GM12873 (cell line): ENCODE measurements at regions not wholly inside any gene's neighbourhood (a gene's known extent, or its start where the extent isn't known, plus 50 kb on each side); places are given as distances from the start of the nearest gene placed in this dataset.

Source experiments
- TF ChIP-seq, protein P1 (sequence below): IDR thresholded peaks from 2 replicates; pipeline ENCODE4 v1.5.1; 2012; ENCODE audit warnings: low read depth, mild to moderate bottlenecking, moderate library complexity, low read length, control low read depth; ENCODE audit not compliant: insufficient read depth; ENCODE audit errors: missing control alignments

DNA sequence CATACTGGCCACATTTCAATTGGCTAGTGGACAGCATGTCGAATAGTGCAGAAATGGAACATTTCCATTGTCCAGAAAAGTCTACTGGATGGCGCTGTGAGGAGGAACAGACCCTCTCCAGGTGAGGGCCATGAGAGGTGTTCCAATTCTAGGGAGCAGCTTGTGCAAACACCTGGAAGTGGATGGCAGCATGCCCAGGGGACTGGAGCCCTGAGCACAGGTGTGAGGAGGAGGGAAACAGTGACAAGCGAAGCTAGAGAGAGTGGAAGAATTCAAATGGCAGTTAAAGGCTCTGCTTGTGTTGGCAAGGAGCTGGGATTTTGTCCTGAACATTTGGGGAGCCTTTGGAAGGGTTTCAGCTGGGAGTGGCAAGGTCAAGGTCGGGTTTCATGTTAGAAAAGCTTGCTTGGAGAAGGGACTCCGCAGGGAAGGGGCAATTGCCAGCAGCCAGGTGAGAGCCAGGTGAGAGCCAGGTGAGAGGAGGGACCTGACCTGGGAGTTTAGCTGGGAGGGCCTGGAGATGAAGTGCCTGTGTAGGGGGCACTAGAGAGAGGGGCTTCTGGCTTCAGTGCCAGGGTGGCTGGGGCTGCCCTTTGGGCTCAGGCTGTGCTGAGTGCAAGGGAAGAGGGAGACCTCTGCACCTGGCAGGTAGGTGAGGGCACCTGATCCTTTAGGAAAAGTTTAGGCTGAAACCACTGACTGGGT lies 93.8 kb downstream of the LINGO1 start:
- TF ChIP-seq, protein P1, sequence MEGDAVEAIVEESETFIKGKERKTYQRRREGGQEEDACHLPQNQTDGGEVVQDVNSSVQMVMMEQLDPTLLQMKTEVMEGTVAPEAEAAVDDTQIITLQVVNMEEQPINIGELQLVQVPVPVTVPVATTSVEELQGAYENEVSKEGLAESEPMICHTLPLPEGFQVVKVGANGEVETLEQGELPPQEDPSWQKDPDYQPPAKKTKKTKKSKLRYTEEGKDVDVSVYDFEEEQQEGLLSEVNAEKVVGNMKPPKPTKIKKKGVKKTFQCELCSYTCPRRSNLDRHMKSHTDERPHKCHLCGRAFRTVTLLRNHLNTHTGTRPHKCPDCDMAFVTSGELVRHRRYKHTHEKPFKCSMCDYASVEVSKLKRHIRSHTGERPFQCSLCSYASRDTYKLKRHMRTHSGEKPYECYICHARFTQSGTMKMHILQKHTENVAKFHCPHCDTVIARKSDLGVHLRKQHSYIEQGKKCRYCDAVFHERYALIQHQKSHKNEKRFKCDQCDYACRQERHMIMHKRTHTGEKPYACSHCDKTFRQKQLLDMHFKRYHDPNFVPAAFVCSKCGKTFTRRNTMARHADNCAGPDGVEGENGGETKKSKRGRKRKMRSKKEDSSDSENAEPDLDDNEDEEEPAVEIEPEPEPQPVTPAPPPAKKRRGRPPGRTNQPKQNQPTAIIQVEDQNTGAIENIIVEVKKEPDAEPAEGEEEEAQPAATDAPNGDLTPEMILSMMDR = no peak

GRCh38 chr15:77538027-77538451 lies 94.7 kb downstream of the LINGO1 start:
- TF ChIP-seq, protein P1 = no peak

DNA sequence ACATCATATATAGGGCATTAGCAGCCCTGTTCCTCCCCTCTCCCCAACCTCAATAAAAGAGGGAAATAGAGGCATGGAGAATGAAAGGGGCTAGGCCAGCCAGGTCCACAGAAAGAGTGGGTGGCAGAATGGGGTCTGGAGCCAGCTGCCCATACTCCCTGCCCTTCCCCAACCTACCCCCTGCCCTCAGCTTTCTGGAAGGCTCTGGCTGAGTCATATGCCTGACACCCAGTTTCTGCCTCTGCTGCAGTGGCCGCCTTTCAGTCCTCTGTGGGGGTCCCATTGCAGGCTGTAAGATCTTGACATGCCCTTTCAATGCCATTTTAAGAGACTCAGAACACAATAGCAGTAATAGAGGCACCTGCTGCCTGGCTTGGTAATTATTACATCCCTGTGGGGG lies 95.7 kb downstream of the LINGO1 start:
- TF ChIP-seq, protein P1 = no peak

GRCh38 chr15:77535845-77536244 lies 96.9 kb downstream of the LINGO1 start:
- TF ChIP-seq, protein P1 = no peak
